ENCODE measurements at regions not wholly inside any gene's neighbourhood (a gene's known extent, or its start where the extent isn't known, plus 50 kb on each side); places are given as distances from the start of the nearest gene placed in this dataset.

DNA sequence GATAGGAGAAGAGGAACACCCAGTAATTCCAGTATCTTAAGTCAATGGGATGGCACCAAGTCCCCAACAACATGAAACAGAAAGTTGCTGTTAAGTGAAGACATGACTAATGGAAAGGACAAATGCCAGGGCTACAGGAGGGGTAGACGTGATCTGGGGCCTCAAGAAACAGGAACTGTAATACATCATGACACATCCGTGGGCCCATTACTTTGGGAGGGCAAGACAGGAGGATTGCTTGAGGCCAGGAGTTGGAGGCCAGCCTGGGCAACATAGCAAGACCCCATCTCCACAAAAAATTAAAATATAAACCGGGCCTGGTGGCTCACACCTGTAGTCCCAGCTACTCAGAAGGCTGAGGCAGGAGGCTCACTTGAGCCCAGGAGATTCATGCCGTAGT is 408.6 kb upstream of the PRKCQ start:
- ATAC-seq: no peak
- CTCF ChIA-PET (ENCODE audit: low intra/inter-chr PET ratio): no interaction called here
- DNase-seq (ENCODE audit: extremely low read depth in 1 of 4, low spot score in 3 of 4): no peak
- TF ChIP-seq ZNF121 (CRISPR knock-in tag; conservative IDR thresholded peaks at IDR 0.05) (peak; percentile 97), POLR2G (IDR thresholded peaks at IDR 0.05; ENCODE audit: low read depth, low read length) (no peak), SPI1 (IDR thresholded peaks at IDR 0.05; ENCODE audit: borderline replicate concordance, low read depth, low read length) (0 out of 2 replicates have a peak, but pooled peaks have one; percentile 43), GTF2E2 (tag; IDR thresholded peaks at IDR 0.05) (no peak), RBM25 (IDR thresholded peaks at IDR 0.05; ENCODE audit: low read depth, low read length, severe bottlenecking) (peak; percentile 51)
- POLR2A ChIA-PET: no interaction called here
- no peaks in the 10 kb centered on the region for H3K9me1 ChIP-seq (ENCODE audit: control insufficient read depth, insufficient read depth, low read length)
- H3K36me3 ChIP-seq (ENCODE audit: control insufficient read depth, insufficient read depth, low read length): no peaks in the 10 kb centered on the region
- H3K4me3 ChIP-seq: no peak overlapping the region
- no peaks in the 10 kb centered on the region for H3K79me2 ChIP-seq (ENCODE audit: control insufficient read depth, insufficient read depth, low read length)
- no peak overlapping the region for H2AFZ ChIP-seq (ENCODE audit: low read depth, low read length)
- intact Hi-C loops (cut with micrococcal nuclease) (no loop called here), in situ Hi-C loops (cut with MboI) (no loop called here)
- H3K9me3 ChIP-seq (replicated peaks; ENCODE audit: control insufficient read depth, insufficient read depth, low read depth, low read length): no peaks in the 10 kb centered on the region
- H3K9ac ChIP-seq (ENCODE audit: insufficient read depth in 1 of 2, low read depth in 2 of 2, low read length in 2 of 2): no peak overlapping the region
- no peak overlapping the region for H3K27ac ChIP-seq (ENCODE audit: extremely low read depth, low read depth, low read length)
- peaks cover under 1 to 9% of the 10 kb centered on the region in 2 experiments; a peak in 4 of 5 replicates for H3K4me1 ChIP-seq (replicated peaks in 1 of 2; ENCODE audit: control insufficient read depth in 2 of 2, insufficient read depth in 2 of 2, low read length in 2 of 2)
- FAIRE-seq: no peak
- BruUV-seq (replicated peaks): no TSS peak
- H4K20me1 ChIP-seq (replicated peaks; ENCODE audit: control insufficient read depth, insufficient read depth, low read length): no peaks in the 10 kb centered on the region
- H3K4me2 ChIP-seq (ENCODE audit: insufficient read depth, low read length): no peak overlapping the region
- WGBS (ENCODE audit: insufficient coverage, low coverage, missing lambda C conversion rate): 42% methylated on average over 4 of the region's 4 CpGs
- no peaks in the 10 kb centered on the region for H3K27me3 ChIP-seq (ENCODE audit: control insufficient read depth in 2 of 2, insufficient read depth in 2 of 2, low read length in 2 of 2)

DNA sequence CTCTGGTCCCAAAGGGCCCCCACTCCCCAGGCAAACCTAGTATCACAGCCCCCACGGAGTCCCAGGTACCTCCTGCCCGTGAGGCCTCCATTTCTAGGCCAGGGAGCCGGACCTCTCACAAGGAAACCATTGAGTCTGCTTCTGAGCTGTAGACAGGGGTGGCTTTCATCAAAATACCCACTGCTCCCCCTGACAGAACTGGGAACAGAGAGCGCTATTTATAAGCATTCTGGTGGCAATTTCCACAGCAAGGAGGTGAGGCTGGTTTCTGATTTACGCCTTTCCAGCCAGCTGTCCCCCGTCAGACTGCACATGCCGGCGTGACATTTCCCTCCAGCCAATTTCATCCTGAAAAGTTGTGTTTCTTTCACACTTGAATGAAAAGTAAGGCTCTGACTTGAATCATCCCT is 407.5 kb upstream of the PRKCQ start:
- H2AFZ ChIP-seq (ENCODE audit: low read depth, low read length): peak overlapping the region; percentile 64
- no peaks in the 10 kb centered on the region for H3K9me3 ChIP-seq (replicated peaks; ENCODE audit: control insufficient read depth, insufficient read depth, low read depth, low read length)
- no TSS peak for BruUV-seq (replicated peaks)
- in situ Hi-C loops (cut with MboI) (no loop called here), intact Hi-C loops (cut with micrococcal nuclease) (no loop called here)
- FAIRE-seq: no peak
- H3K27ac ChIP-seq (ENCODE audit: extremely low read depth, low read depth, low read length): no peak overlapping the region
- H3K4me2 ChIP-seq (ENCODE audit: insufficient read depth, low read length): no peak overlapping the region
- no peak for DNase-seq (ENCODE audit: extremely low read depth in 1 of 4, low spot score in 3 of 4)
- WGBS (ENCODE audit: insufficient coverage, low coverage, missing lambda C conversion rate): 73% methylated on average over 8 of the region's 8 CpGs
- ChIA-PET CTCF (ENCODE audit: low intra/inter-chr PET ratio) (no interaction called here), POLR2A (no interaction called here)
- no peaks in the 10 kb centered on the region for H4K20me1 ChIP-seq (replicated peaks; ENCODE audit: control insufficient read depth, insufficient read depth, low read length)
- peaks cover 0 to 3% of the 10 kb centered on the region in 2 experiments; a peak in 2 of 5 replicates for H3K4me1 ChIP-seq (replicated peaks in 1 of 2; ENCODE audit: control insufficient read depth in 2 of 2, insufficient read depth in 2 of 2, low read length in 2 of 2)
- no peaks in the 10 kb centered on the region for H3K9me1 ChIP-seq (ENCODE audit: control insufficient read depth, insufficient read depth, low read length)
- H3K4me3 ChIP-seq: no peak overlapping the region
- no peaks in the 10 kb centered on the region for H3K79me2 ChIP-seq (ENCODE audit: control insufficient read depth, insufficient read depth, low read length)
- no peaks in the 10 kb centered on the region for H3K36me3 ChIP-seq (ENCODE audit: control insufficient read depth, insufficient read depth, low read length)
- no peaks in the 10 kb centered on the region for H3K27me3 ChIP-seq (ENCODE audit: control insufficient read depth in 2 of 2, insufficient read depth in 2 of 2, low read length in 2 of 2)
- H3K9ac ChIP-seq (ENCODE audit: insufficient read depth in 1 of 2, low read depth in 2 of 2, low read length in 2 of 2): no peak overlapping the region
- TF ChIP-seq, protein P1, sequence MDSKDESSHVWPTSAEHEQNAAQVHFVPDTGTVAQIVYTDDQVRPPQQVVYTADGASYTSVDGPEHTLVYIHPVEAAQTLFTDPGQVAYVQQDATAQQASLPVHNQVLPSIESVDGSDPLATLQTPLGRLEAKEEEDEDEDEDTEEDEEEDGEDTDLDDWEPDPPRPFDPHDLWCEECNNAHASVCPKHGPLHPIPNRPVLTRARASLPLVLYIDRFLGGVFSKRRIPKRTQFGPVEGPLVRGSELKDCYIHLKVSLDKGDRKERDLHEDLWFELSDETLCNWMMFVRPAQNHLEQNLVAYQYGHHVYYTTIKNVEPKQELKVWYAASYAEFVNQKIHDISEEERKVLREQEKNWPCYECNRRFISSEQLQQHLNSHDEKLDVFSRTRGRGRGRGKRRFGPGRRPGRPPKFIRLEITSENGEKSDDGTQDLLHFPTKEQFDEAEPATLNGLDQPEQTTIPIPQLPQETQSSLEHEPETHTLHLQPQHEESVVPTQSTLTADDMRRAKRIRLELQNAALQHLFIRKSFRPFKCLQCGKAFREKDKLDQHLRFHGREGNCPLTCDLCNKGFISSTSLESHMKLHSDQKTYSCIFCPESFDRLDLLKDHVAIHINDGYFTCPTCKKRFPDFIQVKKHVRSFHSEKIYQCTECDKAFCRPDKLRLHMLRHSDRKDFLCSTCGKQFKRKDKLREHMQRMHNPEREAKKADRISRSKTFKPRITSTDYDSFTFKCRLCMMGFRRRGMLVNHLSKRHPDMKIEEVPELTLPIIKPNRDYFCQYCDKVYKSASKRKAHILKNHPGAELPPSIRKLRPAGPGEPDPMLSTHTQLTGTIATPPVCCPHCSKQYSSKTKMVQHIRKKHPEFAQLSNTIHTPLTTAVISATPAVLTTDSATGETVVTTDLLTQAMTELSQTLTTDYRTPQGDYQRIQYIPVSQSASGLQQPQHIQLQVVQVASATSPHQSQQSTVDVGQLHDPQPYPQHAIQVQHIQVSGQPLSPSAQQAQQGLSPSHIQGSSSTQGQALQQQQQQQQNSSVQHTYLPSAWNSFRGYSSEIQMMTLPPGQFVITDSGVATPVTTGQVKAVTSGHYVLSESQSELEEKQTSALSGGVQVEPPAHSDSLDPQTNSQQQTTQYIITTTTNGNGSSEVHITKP (IDR thresholded peaks at IDR 0.05; ENCODE audit: partially characterized antibody): peak; percentile 79
- no peak for TF ChIP-seq MTA2 (IDR thresholded peaks at IDR 0.05; ENCODE audit: low read depth)
- ATAC-seq: no peak
